OCI-LY1 (cell line): ENCODE measurements at regions not wholly inside any gene's neighbourhood (a gene's known extent, or its start where the extent isn't known, plus 50 kb on each side); places are given as distances from the start of the nearest gene placed in this dataset.
A peak's percentile ranks its signal among the peaks of the same experiment; 100 is the strongest.

Experiments used
- H2AFZ ChIP-seq: fragments of 200-600 bp; sonication (generic), shearing (Covaris generic); 2 replicates; pipeline ENCODE4 v1.6.0; 2014; ENCODE audit warnings: antibody characterized with exemption, mild to moderate bottlenecking, low read length
- H3F3A ChIP-seq: fragments of 200-600 bp; sonication (generic), shearing (Covaris generic); 2 replicates; pipeline ENCODE4 v1.6.0; 2014; ENCODE audit warnings: mild to moderate bottlenecking, antibody characterized with exemption, low read length, moderate library complexity; ENCODE audit not compliant: insufficient read depth
- H3K27ac ChIP-seq: fragments of 200-600 bp; sonication (generic); 2 replicates; pipeline ENCODE4 v1.5.1; 2014; ENCODE audit warnings: low read length, mixed run types, mild to moderate bottlenecking, low read depth; ENCODE audit not compliant: poor library complexity, severe bottlenecking
- H3K27me3 ChIP-seq: fragments of 200-600 bp; sonication (generic); 2 replicates; pipeline ENCODE4 v1.6.0; 2014; ENCODE audit warnings: antibody characterized with exemption, mild to moderate bottlenecking, low read length, moderate library complexity; ENCODE audit not compliant: insufficient read depth
- H3K36me3 ChIP-seq: fragments of 200-600 bp; sonication (generic); 2 replicates; pipeline ENCODE4 v1.6.1; 2014; ENCODE audit warnings: mild to moderate bottlenecking, antibody characterized with exemption, low read length, moderate library complexity, mixed read lengths; ENCODE audit not compliant: insufficient read depth
- H3K4me1 ChIP-seq: fragments of 200-600 bp; sonication (generic); 2 replicates; pipeline ENCODE4 v1.5.1; 2014; ENCODE audit warnings: mild to moderate bottlenecking, low read length, moderate library complexity; ENCODE audit not compliant: insufficient read depth, severe bottlenecking
- H3K4me2 ChIP-seq: fragments of 200-600 bp; sonication (generic), shearing (Covaris generic); 2 replicates; pipeline ENCODE4 v1.6.1; 2014; ENCODE audit warnings: low read length
- H3K4me3 ChIP-seq: fragments of 200-600 bp; sonication (generic); 2 replicates; pipeline ENCODE4 v1.5.1; 2014; ENCODE audit warnings: low read length, low read depth, mild to moderate bottlenecking, mixed read lengths; ENCODE audit not compliant: poor library complexity, severe bottlenecking
- H3K79me2 ChIP-seq: fragments of 200-600 bp; shearing (Covaris generic); 2 replicates; pipeline ENCODE4 v1.6.1; 2016; ENCODE audit warnings: mixed run types, low read length, mixed read lengths; ENCODE audit not compliant: insufficient read depth
- H3K9ac ChIP-seq: fragments of 200-600 bp; sonication (generic), shearing (Covaris generic); 2 replicates; pipeline ENCODE4 v1.6.1; 2014; ENCODE audit warnings: mild to moderate bottlenecking, low read length, mixed read lengths
- H3K9me2 ChIP-seq: fragments of 200-600 bp; sonication (generic), shearing (Covaris generic); 2 replicates; pipeline ENCODE4 v1.6.1; 2014; ENCODE audit warnings: low read depth, mild to moderate bottlenecking, low read length, mixed read lengths
- H3K9me3 ChIP-seq: fragments of 200-600 bp; shearing (Covaris generic); 2 replicates; pipeline ENCODE4 v1.6.1; 2014; ENCODE audit warnings: low read length, mixed read lengths
- H4K20me1 ChIP-seq: fragments of 200-600 bp; sonication (generic), shearing (Covaris generic); 2 replicates; pipeline ENCODE4 v1.6.0; 2016; ENCODE audit warnings: mild to moderate bottlenecking, low read length; ENCODE audit not compliant: insufficient read depth
- CTCF ChIP-seq: fragments of 200-600 bp; sonication (generic), shearing (Covaris generic); IDR thresholded peaks from 2 replicates; pipeline ENCODE4 v1.5.1; 2017; ENCODE audit warnings: mild to moderate bottlenecking, antibody characterized with exemption, low read length, moderate library complexity, mixed read lengths
- EZH2 ChIP-seq: fragments of 200-600 bp; sonication (generic), shearing (Covaris generic); IDR thresholded peaks from 2 replicates; pipeline ENCODE4 v1.8.0; 2017; ENCODE audit warnings: borderline replicate concordance, mixed run types, mild to moderate bottlenecking, antibody characterized with exemption, low read length, moderate library complexity, mixed read lengths

- TF ChIP-seq CTCF: no peak
- no peak for TF ChIP-seq EZH2
- no peaks in the 10 kb centered on the region; the same call in 1 of the 2 replicates for H3F3A ChIP-seq
- no peaks in the 10 kb centered on the region for H3K9me3 ChIP-seq
- no peak overlapping the region for H3K4me2 ChIP-seq
- H3K36me3 ChIP-seq: no peaks in the 10 kb centered on the region
- H2AFZ ChIP-seq: no peak overlapping the region
- H4K20me1 ChIP-seq: no peaks in the 10 kb centered on the region
- no peak overlapping the region for H3K4me3 ChIP-seq
- H3K27me3 ChIP-seq: no peaks in the 10 kb centered on the region
- no peak overlapping the region for H3K27ac ChIP-seq
- H3K9ac ChIP-seq: no peak overlapping the region
- H3K4me1 ChIP-seq: peaks cover 8% of the 10 kb centered on the region
- H3K9me2 ChIP-seq: no peaks in the 10 kb centered on the region
- no peaks in the 10 kb centered on the region for H3K79me2 ChIP-seq
These were observed 75.3 kb upstream of the RIOK3 start for GRCh38 chr18:23377669-23378301.

DNA sequence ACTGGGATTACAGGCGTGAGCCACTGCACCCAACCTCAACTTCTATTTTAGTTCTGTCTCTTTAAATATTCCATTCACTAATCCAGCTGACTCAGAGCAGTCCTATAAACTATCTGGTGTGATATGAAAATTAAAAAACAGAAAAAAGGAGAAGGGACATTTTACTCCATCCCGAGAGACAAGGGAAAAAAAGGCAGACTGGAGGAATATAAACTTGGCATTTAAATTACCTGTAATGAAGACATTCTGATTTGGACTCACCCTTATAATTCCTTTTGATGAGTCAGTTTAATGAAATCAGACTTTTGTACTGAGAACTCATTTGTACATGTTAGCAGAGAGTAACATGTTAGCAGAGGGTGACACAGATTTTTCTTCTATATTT, 74.8 kb upstream of the RIOK3 start:
- H3K79me2 ChIP-seq: no peaks in the 10 kb centered on the region
- H3F3A ChIP-seq: no peaks in the 10 kb centered on the region; the same call in 1 of the 2 replicates
- no peaks in the 10 kb centered on the region for H3K27me3 ChIP-seq
- no peaks in the 10 kb centered on the region for H3K36me3 ChIP-seq
- H4K20me1 ChIP-seq: no peaks in the 10 kb centered on the region
- H3K9me2 ChIP-seq: no peaks in the 10 kb centered on the region
- TF ChIP-seq EZH2: no peak
- H3K4me1 ChIP-seq: peaks cover 8% of the 10 kb centered on the region
- H3K9me3 ChIP-seq: no peaks in the 10 kb centered on the region
- no peak overlapping the region for H2AFZ ChIP-seq
- H3K4me2 ChIP-seq: no peak overlapping the region
- H3K4me3 ChIP-seq: no peak overlapping the region
- no peak overlapping the region for H3K9ac ChIP-seq
- peak overlapping the region; percentile 32 for H3K27ac ChIP-seq

DNA sequence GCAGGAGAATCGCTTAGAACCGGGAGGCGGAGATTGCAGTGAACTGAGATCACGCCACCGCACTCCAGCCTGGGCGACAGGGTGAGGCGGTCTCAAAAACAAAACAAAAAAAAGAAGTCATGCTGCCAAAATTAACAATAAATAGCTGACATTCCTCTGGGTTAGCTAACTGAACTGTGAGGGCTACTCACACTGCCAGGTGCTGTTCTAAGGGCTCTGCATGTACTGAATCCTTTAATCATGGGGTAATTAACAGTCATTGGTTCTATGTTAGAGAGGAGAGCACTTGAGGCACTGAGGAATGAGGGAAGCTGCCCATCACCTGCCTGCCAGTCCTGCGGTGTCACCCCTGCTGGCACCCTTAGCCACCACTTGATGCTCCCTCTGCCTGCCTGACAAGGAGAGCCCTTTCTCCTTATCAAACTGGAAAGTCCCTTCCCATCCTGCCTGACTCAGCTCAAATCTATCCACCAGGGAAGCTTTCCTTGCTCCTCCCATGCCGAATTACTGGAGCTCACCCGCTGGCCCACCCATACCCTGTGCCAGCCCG, 73.0 kb upstream of the RIOK3 start:
- Histone ChIP-seq H3K4me1 (peaks cover 15% of the 10 kb centered on the region), H2AFZ (no peak overlapping the region), H3K4me3 (no peak overlapping the region), H3K9ac (no peak overlapping the region), H4K20me1 (no peaks in the 10 kb centered on the region), H3K9me3 (no peaks in the 10 kb centered on the region), H3K27ac (no peak overlapping the region), H3K9me2 (no peaks in the 10 kb centered on the region), H3K4me2 (no peak overlapping the region), H3F3A (no peaks in the 10 kb centered on the region; the same call in 1 of the 2 replicates), H3K27me3 (no peaks in the 10 kb centered on the region), H3K36me3 (peaks cover 4% of the 10 kb centered on the region; the same call in 1 of the 2 replicates), H3K79me2 (no peaks in the 10 kb centered on the region)
- TF ChIP-seq EZH2: no peak
- no peak for TF ChIP-seq CTCF
